ENCODE measurements at regions not wholly inside any gene's neighbourhood (a gene's known extent, or its start where the extent isn't known, plus 50 kb on each side); places are given as distances from the start of the nearest gene placed in this dataset.

DNA sequence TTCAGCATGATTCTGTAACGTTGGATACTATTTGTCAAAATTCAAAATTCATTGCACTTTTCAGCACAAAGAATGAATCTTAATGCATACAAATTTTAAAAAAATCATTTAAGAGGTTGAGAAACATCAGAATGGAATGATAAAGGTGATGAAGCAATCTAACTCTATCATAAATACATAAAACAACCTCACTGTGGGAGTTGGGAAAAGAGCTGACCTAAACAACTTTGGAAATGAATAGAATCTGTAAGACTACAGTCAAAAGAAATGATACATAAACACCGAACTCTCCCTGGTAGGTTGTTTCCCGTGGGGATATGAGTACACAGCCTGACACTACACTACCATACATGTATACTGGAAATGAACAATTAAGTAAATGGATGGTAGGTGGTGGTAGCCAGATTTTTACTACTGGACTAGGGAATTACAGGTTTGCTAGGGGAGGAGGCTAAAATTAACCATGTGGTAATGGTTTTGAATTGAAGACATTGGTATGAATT lies 64.9 kb upstream of the PARP11 start:
- H3K9me2 ChIP-seq (replicated peaks; ENCODE audit: control insufficient read depth, low read length): no peaks in the 10 kb centered on the region
- TF ChIP-seq EZH2phosphoT487 (IDR thresholded peaks at IDR 0.05; ENCODE audit: borderline replicate concordance, low read length): no peak
- TF ChIP-seq, protein P1, sequence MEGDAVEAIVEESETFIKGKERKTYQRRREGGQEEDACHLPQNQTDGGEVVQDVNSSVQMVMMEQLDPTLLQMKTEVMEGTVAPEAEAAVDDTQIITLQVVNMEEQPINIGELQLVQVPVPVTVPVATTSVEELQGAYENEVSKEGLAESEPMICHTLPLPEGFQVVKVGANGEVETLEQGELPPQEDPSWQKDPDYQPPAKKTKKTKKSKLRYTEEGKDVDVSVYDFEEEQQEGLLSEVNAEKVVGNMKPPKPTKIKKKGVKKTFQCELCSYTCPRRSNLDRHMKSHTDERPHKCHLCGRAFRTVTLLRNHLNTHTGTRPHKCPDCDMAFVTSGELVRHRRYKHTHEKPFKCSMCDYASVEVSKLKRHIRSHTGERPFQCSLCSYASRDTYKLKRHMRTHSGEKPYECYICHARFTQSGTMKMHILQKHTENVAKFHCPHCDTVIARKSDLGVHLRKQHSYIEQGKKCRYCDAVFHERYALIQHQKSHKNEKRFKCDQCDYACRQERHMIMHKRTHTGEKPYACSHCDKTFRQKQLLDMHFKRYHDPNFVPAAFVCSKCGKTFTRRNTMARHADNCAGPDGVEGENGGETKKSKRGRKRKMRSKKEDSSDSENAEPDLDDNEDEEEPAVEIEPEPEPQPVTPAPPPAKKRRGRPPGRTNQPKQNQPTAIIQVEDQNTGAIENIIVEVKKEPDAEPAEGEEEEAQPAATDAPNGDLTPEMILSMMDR (IDR thresholded peaks at IDR 0.05; ENCODE audit: low read depth, low read length, poor library complexity, severe bottlenecking): no peak
- H3K4me1 ChIP-seq (ENCODE audit: control insufficient read depth, low read length): no peaks in the 10 kb centered on the region
- no peaks in the 10 kb centered on the region for H3K9me3 ChIP-seq (ENCODE audit: control insufficient read depth, insufficient read depth, low read length)
- peaks cover 9% of the 10 kb centered on the region for H3K27me3 ChIP-seq (ENCODE audit: control insufficient read depth, low read length)
- H4K20me1 ChIP-seq (ENCODE audit: control insufficient read depth, insufficient read depth, low read depth, low read length): no peaks in the 10 kb centered on the region
- H3K4me3 ChIP-seq (ENCODE audit: low read length): no peak overlapping the region
- no peak overlapping the region for H3K4me2 ChIP-seq (ENCODE audit: low read length)
- H3K27ac ChIP-seq (ENCODE audit: low read depth, low read length): no peak overlapping the region
- H3F3A ChIP-seq (ENCODE audit: control insufficient read depth, insufficient read depth): no peaks in the 10 kb centered on the region
- H3K36me3 ChIP-seq (ENCODE audit: control insufficient read depth, low read length): no peaks in the 10 kb centered on the region
- H3K79me2 ChIP-seq (ENCODE audit: control insufficient read depth, low read length): no peaks in the 10 kb centered on the region

DNA sequence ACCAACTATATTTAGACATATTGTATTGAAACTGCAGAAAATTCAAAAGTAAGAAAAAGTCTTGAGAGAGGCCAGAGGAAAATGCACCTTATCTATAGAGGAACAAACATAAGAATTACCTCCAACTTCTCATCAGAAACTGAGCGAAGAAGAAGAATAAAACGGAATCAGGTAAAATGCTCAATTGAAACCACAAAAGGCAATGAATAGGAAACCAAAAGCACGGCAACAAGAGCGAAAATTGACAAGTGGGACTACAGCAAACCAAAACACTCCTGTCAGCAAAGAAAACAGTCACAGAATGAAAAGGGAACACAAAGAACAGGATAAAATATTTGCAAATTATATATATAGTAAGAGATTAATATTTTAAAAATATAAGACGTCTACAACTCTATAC lies 61.9 kb upstream of the PARP11 start:
- Histone ChIP-seq H3K4me3 (ENCODE audit: low read length) (no peak overlapping the region), H3K79me2 (ENCODE audit: control insufficient read depth, low read length) (no peaks in the 10 kb centered on the region), H3K9me3 (ENCODE audit: control insufficient read depth, insufficient read depth, low read length) (no peaks in the 10 kb centered on the region), H3F3A (ENCODE audit: control insufficient read depth, insufficient read depth) (no peaks in the 10 kb centered on the region), H4K20me1 (ENCODE audit: control insufficient read depth, insufficient read depth, low read depth, low read length) (no peaks in the 10 kb centered on the region), H3K9me2 (replicated peaks; ENCODE audit: control insufficient read depth, low read length) (no peaks in the 10 kb centered on the region), H3K4me2 (ENCODE audit: low read length) (no peak overlapping the region), H3K4me1 (ENCODE audit: control insufficient read depth, low read length) (no peaks in the 10 kb centered on the region), H3K27me3 (ENCODE audit: control insufficient read depth, low read length) (peaks cover 21% of the 10 kb centered on the region), H3K27ac (ENCODE audit: low read depth, low read length) (no peak overlapping the region), H3K36me3 (ENCODE audit: control insufficient read depth, low read length) (no peaks in the 10 kb centered on the region)
- TF ChIP-seq, protein P1 (IDR thresholded peaks at IDR 0.05; ENCODE audit: low read depth, low read length, poor library complexity, severe bottlenecking): no peak
- no peak for TF ChIP-seq EZH2phosphoT487 (IDR thresholded peaks at IDR 0.05; ENCODE audit: borderline replicate concordance, low read length)

DNA sequence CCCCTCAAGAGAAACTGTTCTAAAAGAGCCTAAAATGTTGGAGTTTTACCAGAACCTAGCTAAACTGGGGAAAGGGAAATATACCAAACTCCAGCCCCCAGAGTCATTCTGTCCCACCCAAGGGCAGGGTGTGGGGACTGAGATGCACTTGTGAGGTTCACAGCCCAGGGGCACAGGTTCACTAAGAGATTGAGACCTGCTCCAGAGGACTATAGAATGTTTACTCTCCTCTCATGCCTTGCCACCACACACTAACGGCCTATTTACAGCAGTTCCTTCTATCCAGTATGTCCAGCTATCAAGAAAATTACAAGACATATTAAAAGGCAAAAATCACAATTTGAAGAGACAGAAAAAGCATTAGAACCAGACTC lies 60.6 kb upstream of the PARP11 start:
- Histone ChIP-seq H3K4me2 (ENCODE audit: low read length) (no peak overlapping the region), H3F3A (ENCODE audit: control insufficient read depth, insufficient read depth) (no peaks in the 10 kb centered on the region), H3K79me2 (ENCODE audit: control insufficient read depth, low read length) (no peaks in the 10 kb centered on the region), H4K20me1 (ENCODE audit: control insufficient read depth, insufficient read depth, low read depth, low read length) (no peaks in the 10 kb centered on the region), H3K9me2 (replicated peaks; ENCODE audit: control insufficient read depth, low read length) (no peaks in the 10 kb centered on the region), H3K4me3 (ENCODE audit: low read length) (no peak overlapping the region), H3K27me3 (ENCODE audit: control insufficient read depth, low read length) (peaks cover 30% of the 10 kb centered on the region), H3K36me3 (ENCODE audit: control insufficient read depth, low read length) (no peaks in the 10 kb centered on the region), H3K4me1 (ENCODE audit: control insufficient read depth, low read length) (peaks cover 7% of the 10 kb centered on the region), H3K27ac (ENCODE audit: low read depth, low read length) (no peak overlapping the region), H3K9me3 (ENCODE audit: control insufficient read depth, insufficient read depth, low read length) (no peaks in the 10 kb centered on the region)
- no peak for TF ChIP-seq EZH2phosphoT487 (IDR thresholded peaks at IDR 0.05; ENCODE audit: borderline replicate concordance, low read length)

DNA sequence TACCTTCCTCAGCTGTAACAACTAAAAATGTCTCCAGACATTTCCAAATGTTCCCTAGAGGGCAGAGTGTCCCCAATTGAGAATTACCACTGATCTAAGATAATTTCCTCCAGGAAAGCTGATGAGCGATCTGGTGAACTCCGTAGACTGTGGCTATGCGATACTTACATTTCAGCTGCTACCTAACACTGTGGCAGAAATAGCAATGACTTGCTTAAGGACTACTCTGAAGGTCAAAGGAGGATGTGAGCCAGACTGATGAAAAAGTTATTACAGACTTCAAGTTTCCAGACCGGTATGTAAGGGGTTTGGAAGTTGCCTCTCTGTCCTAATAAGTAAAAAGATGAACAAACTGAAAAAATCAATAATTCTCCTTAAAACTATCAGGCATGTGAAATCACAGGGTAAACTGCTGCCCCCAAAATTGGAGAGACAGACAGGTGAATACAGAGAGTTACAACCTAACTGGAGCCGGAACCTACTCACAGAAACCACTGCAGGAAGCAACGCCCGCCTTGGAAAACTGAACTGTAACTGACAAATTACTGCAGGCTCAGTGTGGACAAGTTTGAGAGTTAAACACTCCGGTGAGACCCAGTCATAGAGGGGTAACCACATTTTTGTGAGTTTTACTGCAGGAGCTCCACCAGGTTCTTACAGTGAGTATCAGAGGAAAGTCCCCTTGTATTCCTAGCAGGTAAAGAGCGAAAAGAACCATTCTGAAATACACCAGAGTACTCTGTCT lies 60.0 kb upstream of the PARP11 start:
- no peak overlapping the region for H3K4me2 ChIP-seq (ENCODE audit: low read length)

More for the DNA sequence above, 60.0 kb upstream of the PARP11 start:
- no peak overlapping the region for H3K4me3 ChIP-seq (ENCODE audit: low read length)
- H3K9me2 ChIP-seq (replicated peaks; ENCODE audit: control insufficient read depth, low read length): no peaks in the 10 kb centered on the region
- no peaks in the 10 kb centered on the region for H3F3A ChIP-seq (ENCODE audit: control insufficient read depth, insufficient read depth)
- no peak overlapping the region for H3K27ac ChIP-seq (ENCODE audit: low read depth, low read length)
- no peaks in the 10 kb centered on the region for H3K79me2 ChIP-seq (ENCODE audit: control insufficient read depth, low read length)
- H4K20me1 ChIP-seq (ENCODE audit: control insufficient read depth, insufficient read depth, low read depth, low read length): no peaks in the 10 kb centered on the region
- TF ChIP-seq, protein P1 (IDR thresholded peaks at IDR 0.05; ENCODE audit: low read depth, low read length, poor library complexity, severe bottlenecking): no peak
- no peak for TF ChIP-seq EZH2phosphoT487 (IDR thresholded peaks at IDR 0.05; ENCODE audit: borderline replicate concordance, low read length)
- peaks cover 36% of the 10 kb centered on the region for H3K27me3 ChIP-seq (ENCODE audit: control insufficient read depth, low read length)
- H3K4me1 ChIP-seq (ENCODE audit: control insufficient read depth, low read length): peaks cover 12% of the 10 kb centered on the region
- H3K36me3 ChIP-seq (ENCODE audit: control insufficient read depth, low read length): no peaks in the 10 kb centered on the region
- H3K9me3 ChIP-seq (ENCODE audit: control insufficient read depth, insufficient read depth, low read length): no peaks in the 10 kb centered on the region

All from DOHH2 (cell line).